OCI-LY7 (cell line): ENCODE measurements at regions not wholly inside any gene's neighbourhood (a gene's known extent, or its start where the extent isn't known, plus 50 kb on each side); places are given as distances from the start of the nearest gene placed in this dataset.

Experiments used
- CTCF ChIP-seq: fragments of 200-600 bp; sonication (generic); conservative IDR thresholded peaks from 2 replicates; pipeline ENCODE4 v1.5.1; 2014; ENCODE audit warnings: mild to moderate bottlenecking, antibody characterized with exemption, low read length, moderate library complexity, mixed read lengths
- EZH2phosphoT487 ChIP-seq: fragments of 200-600 bp; sonication (generic); IDR thresholded peaks from 2 replicates; pipeline ENCODE4 v1.6.1; 2018; ENCODE audit warnings: low read depth, borderline replicate concordance, mild to moderate bottlenecking, mixed run types, antibody characterized with exemption, low read length, moderate library complexity, mixed read lengths

GRCh38 chr19:28596561-28597071 is 616.3 kb downstream of the UQCRFS1 start:
- no peak for TF ChIP-seq CTCF
- no peak for TF ChIP-seq EZH2phosphoT487
